HG03432 (cell line): ENCODE measurements at regions not wholly inside any gene's neighbourhood (a gene's known extent, or its start where the extent isn't known, plus 50 kb on each side); places are given as distances from the start of the nearest gene placed in this dataset.

Experiments used
- ATAC-seq: cut with Tn5 transposase; IDR thresholded peaks from one replicate; pipeline ENCODE4 v1.9.1; 2021; ENCODE audit warnings: mild to moderate bottlenecking, moderate library complexity; ENCODE audit not compliant: unreplicated experiment

DNA sequence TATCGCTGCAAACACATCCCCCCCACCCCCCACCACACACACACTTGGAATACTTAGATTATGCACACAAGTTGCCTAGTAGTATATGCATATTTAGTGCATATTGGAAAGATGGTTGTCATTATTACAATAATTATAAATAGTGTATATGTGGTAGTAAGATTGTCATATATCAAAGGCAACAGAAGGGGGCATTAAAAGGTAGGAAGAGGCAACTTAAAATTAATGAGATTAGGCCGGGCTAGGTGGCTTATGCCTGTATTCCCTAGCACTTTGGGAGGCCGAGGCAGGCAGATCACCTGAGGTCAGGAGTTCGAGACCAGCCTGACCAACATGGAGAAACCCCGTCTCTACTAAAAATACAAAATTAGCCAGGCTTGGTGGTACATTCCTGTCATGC, 52.1 kb downstream of the GSC start:
- ATAC-seq: no peak

DNA sequence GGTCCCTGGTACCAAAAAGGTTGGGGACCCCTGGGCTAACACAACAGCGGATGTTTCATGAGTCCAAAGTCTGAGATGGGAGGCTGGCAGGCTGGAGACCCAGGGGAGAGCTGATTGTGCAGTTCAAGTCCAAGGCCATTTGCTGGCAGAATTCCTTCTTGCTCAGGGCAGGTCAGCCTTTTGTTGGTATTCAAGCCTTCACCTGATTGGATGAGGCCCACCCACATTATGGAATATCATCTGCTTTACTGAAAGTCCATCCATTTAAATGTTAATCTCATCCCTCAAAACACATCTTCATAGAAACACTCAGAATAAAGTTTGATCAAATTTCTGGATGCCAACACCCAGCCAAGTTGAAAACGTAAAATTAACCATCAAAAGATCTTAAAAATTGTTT, 52.9 kb downstream of the GSC start:
- ATAC-seq: no peak

DNA sequence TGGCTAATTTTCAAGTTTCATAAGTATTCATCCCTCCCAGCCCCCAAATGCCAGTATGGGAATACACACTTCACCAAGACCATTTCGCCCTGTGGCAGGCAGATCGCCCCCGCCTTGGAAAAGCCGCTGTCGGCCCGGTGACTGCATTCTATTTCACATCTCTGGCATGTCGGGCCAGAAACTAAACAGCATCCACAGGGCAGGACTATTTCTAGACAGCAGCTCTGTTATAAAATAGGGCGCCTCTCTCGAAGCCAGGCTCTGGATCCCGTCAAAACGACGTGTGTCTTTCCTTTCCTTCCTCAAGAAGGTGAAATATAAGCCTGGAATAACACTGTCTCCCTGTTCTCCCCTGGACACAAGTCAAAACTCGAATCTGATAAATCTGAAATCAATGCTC, 56.8 kb downstream of the GSC start:
- ATAC-seq: no peak

GRCh38 chr14:94710731-94711130, 59.2 kb downstream of the GSC start:
- no peak for ATAC-seq

DNA sequence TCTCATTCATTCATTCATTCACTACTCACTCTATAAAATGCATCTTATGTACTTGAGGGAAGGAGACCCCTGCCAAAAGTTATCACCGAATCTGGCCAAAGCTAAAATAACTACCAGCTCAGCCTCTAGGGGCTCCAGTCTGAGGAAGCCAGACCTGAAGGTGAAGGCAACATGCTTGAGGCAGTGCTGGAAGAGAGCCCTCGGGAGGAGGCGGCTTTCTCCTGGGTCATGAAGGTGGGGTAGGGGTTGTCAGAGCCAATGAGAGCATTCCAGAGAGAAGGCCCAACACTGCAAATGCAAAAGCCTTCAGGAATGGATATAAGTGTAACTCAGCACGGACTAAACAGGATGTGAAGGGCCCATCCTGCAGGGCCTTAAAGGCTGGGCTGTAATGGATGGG, 62.4 kb downstream of the GSC start:
- ATAC-seq: no peak

- no peak for ATAC-seq
These were observed 63.8 kb downstream of the GSC start for GRCh38 chr14:94706133-94706532.

GRCh38 chr14:94702629-94703028, 67.3 kb downstream of the GSC start:
- no peak for ATAC-seq

DNA sequence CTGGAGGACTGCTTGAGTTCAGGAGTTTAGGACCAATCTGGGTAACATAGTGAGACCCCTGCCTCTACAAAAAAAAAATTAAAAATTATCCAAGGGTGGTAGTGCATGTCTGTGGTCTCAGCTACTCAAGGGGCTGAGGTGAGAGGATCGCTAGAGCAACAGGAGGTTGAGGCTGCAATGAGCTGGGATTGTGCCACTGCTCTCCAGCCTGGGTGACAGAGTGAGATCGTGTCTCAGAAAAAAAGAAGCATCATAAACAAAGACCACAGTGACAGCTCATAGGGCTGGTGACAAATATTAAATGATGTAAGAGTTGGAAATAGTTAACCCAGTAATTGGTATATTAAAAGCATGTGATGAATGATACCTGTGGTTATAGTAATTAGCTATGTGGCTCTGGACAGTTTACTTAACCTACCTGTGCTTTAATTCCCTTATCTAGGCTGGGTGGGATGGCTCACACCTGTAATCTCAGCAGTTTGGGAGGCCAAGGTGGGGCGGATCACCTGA, 68.0 kb downstream of the GSC start:
- no peak for ATAC-seq

- ATAC-seq: no peak
These were observed 69.6 kb downstream of the GSC start for GRCh38 chr14:94700336-94700735.

GRCh38 chr14:94699831-94700230, 70.1 kb downstream of the GSC start:
- no peak for ATAC-seq

GRCh38 chr14:94697773-94698556, 71.9 kb downstream of the GSC start:
- ATAC-seq: no peak

DNA sequence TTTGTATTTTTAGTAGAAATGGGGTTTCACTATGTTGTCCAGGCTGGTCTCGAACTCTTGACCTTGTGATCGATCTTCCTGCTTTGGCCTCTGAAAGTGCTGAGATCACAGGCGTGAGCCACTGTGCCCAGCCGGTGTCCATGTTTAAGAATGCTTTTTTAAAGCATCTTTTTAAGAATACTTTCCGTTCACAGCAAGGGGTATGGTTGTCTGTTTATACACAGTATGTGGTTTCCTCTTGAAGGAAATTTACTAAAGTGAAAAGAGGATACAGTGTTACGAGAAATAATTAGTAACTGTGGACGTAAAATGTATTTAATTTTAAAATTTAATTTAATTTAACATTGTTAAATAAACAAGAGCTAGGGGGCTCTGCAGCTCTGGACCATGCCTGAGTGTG, 73.4 kb downstream of the GSC start:
- ATAC-seq: no peak

GRCh38 chr14:94695231-94695630, 74.7 kb downstream of the GSC start:
- no peak for ATAC-seq

DNA sequence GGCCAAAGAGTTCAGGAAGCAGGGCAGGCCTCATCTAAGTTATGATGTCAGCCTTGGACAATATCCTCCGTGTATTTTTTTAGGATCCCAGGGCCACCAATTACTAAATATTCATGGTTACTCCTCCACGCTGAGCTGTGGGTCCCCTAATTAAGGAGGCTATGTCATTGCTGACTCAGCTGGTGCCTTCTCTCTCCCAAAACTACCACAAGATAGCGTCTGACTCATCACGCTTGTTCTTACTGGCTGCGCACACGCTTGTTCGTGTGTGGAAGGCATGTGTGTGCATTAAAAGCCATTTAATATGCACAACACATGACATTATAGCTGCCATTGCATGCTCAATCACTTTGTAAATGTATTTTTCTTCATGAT, 78.3 kb downstream of the GSC start:
- no peak for ATAC-seq

- ATAC-seq: no peak
These were observed 78.8 kb downstream of the GSC start for GRCh38 chr14:94690896-94691659.

GRCh38 chr14:94690486-94690885, 78.3 kb downstream of the SERPINA3 start:
- ATAC-seq: no peak

DNA sequence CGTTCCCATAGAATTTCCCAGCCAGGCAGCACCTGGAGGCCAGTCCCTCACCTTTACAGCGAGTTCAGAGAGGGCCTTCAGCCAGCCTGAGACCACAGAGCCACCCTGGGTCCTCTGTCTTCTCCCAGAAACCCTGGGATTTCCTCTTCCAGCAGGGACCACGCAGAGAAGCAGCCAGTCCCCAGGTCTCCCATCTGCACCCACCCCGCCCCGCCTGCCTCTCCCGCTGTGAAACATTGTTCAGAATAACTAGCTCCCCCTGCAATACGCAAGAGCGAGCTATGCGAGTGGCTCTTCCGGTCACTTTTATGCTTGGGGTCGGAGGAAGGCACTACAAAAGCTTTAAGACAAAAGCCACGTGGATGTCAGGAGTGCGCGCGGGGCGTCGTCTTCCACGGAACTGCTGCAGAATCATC, 77.8 kb downstream of the SERPINA3 start:
- ATAC-seq: no peak

GRCh38 chr14:94689218-94689984, 77.2 kb downstream of the SERPINA3 start:
- ATAC-seq: peak; percentile 71

DNA sequence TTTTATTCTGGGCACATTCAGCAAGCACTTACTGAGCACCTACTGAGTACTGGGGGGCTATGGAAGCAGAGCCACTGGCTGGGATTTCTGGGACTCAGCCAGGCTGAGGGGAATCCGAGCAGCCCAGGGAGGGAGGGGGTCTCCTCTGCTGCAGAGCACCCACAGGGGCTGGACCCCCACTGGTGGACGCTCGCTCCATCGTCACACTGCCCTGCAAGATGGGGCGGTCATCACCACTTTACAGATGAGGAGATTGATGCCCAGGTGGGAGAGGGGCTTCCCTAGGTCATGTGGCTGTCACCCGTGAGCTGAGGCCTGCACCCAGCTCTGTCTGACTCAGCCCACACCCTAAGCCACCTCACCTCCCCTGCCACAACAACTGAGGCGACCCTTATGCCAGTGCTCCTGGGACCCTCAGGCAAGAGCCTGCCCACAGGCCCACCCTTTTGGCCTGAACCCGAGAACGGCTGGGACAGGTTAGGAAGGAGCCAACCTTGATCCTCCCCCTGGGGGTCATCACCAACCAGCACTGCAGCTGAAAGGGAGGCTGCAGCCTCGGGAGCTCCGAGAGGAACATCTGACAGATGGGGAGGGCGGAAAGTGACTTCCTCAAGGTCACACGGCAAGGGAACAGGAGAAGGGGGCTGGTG, 74.4 kb downstream of the SERPINA3 start:
- no peak for ATAC-seq

DNA sequence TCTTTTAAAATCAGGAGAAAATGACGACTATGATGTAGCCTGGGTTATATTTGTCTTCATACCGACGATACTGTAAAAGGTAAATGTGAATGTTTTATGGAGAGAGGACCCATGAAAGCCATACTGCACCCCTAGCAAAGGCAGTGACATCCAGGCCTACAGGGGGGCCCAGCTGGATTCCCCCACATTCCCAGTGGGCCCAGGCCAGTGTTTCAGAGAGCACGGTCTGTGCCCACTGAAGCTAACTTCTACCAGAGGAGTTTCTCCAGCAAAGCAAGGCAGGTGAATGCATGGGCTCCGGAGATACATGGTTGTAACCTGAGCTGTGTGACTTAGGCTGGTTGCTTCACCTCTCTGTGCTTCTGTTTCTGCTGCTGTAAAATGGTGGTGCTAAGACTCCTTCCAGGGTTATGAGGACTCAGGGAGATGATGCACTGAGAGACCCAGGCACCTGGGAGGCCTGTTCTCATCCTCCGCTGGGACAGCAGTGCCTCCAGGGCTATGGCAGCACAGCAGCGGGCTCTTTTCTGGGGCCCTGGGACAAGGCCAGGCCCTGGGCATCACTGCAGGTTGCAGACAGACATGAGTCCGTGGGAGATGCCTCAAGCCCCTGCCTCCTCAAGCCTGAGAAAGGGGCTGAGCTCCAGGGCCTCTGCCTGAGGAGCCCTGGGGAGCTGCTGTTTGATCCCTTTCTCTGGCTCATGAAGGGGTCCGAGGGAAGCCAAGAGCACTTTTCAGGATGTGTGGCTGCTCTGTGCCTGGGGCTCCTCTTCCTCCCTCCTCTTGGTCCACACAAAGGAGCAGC, 73.7 kb downstream of the SERPINA3 start:
- ATAC-seq: no peak
